Prostate gland (tissue), 2 donors: ENCODE measurements at regions not wholly inside any gene's neighbourhood (a gene's known extent, or its start where the extent isn't known, plus 50 kb on each side); places are given as distances from the start of the nearest gene placed in this dataset.

Experiments
- DNase-seq: peaks from one replicate; pipeline ENCODE4 v3.0.0-alpha.2; 2019; ENCODE audit warnings: low spot score
- H3K27ac ChIP-seq, 2 donors: fragments of 200-600 bp; sonication (generic); 2 replicates each; pipeline ENCODE4 v1.5.1; 2017 to 2019
- H3K27me3 ChIP-seq: fragments of 200-600 bp; sonication (generic); replicated peaks from 2 replicates; pipeline ENCODE4 v1.5.1; 2019; ENCODE audit not compliant: insufficient read depth
- H3K36me3 ChIP-seq, 2 donors: fragments of 200-600 bp; sonication (generic); 1 replicate in 1 of 2; 2 replicates in 1 of 2; pipeline versions ENCODE4 v1.5.1 to v1.8.1; 2017 to 2019
- H3K4me1 ChIP-seq: fragments of 200-600 bp; sonication (generic); replicated peaks from 2 replicates; pipeline ENCODE4 v1.5.1; 2019
- H3K4me3 ChIP-seq, 2 donors: fragments of 200-600 bp; sonication (generic); 2 replicates each; pipeline ENCODE4 v1.5.1; 2017 to 2019
- H3K9me3 ChIP-seq: fragments of 200-600 bp; sonication (generic); 2 replicates; pipeline ENCODE4 v1.5.1; 2017
- POLR2A ChIP-seq: fragments of 450-650 bp; IDR thresholded peaks from one replicate; pipeline ENCODE4 v1.6.1; 2016; ENCODE audit warnings: antibody characterized with exemption, mild to moderate bottlenecking
- POLR2AphosphoS5 ChIP-seq: sonication (generic); formaldehyde crosslinking; IDR thresholded peaks from one replicate; pipeline ENCODE4 v1.6.1; 2017; ENCODE audit warnings: antibody characterized with exemption
- WGBS: methylation state at CpG from one replicate; pipeline ENCODE4 v1.1.5; 2018; 5-methylcytosine and 5-hydroxymethylcytosine counted together
- intact Hi-C: fragments of 100-400 bp; cut with DNase I; formaldehyde crosslinking; loops from one replicate; pipeline ENCODE4 v1.14.2; 2022
- TF ChIP-seq, protein P1 (sequence below), 4 experiments: fragments of 200-600 bp in 2 of 4; fragments of 450-650 bp in 2 of 4; sonication (generic) in 2 of 4; IDR thresholded peaks; 1 replicate in 3 of 4; 2 replicates in 1 of 4; pipeline ENCODE4 v1.5.1; 2016 to 2019; ENCODE audit warnings: antibody characterized with exemption in 4 of 4, mild to moderate bottlenecking in 2 of 4, moderate library complexity in 2 of 4

- no peaks in the 10 kb centered on the region for H3K9me3 ChIP-seq
- H3K27me3 ChIP-seq, result no peaks in the 10 kb centered on the region
- no peak overlapping the region for H3K27ac ChIP-seq
- no peaks in the 10 kb centered on the region for H3K4me1 ChIP-seq
- intact Hi-C loops, result no loop called here
- WGBS, result 87% methylated on average over 6 of the region's 6 CpGs
- TF ChIP-seq, protein P1, sequence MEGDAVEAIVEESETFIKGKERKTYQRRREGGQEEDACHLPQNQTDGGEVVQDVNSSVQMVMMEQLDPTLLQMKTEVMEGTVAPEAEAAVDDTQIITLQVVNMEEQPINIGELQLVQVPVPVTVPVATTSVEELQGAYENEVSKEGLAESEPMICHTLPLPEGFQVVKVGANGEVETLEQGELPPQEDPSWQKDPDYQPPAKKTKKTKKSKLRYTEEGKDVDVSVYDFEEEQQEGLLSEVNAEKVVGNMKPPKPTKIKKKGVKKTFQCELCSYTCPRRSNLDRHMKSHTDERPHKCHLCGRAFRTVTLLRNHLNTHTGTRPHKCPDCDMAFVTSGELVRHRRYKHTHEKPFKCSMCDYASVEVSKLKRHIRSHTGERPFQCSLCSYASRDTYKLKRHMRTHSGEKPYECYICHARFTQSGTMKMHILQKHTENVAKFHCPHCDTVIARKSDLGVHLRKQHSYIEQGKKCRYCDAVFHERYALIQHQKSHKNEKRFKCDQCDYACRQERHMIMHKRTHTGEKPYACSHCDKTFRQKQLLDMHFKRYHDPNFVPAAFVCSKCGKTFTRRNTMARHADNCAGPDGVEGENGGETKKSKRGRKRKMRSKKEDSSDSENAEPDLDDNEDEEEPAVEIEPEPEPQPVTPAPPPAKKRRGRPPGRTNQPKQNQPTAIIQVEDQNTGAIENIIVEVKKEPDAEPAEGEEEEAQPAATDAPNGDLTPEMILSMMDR (IDR thresholded peaks at IDR 0.05), result no peak
- no peak for TF ChIP-seq POLR2A
- TF ChIP-seq POLR2AphosphoS5, result no peak
- no peaks in the 10 kb centered on the region for H3K36me3 ChIP-seq
- no peak overlapping the region for H3K4me3 ChIP-seq
- no peak for DNase-seq
Observed at GRCh38 chr2:5959836-5960820, 267.9 kb downstream of the SOX11 start.

DNA sequence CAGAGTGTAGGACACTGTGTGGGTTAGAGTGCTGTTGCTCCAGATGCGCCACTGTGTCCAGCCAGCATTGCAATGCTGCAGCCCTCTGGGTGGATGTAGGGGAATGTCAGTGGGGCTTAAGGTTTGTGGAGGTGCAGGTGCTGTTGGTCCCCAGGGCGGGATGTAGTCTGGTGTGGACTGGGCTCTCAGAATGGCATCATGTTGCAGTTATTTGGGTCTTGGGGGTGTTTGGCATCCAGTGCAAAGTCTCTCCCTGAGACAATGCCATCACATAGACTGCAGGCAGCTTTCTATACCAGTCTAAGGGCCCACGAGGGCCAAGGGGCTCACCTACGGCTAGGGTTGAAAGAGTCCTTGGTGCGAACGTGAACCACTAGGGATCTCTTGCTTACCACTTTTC, 275.3 kb downstream of the SOX11 start:
- DNase-seq, result no peak
- TF ChIP-seq POLR2AphosphoS5, result no peak
- intact Hi-C loops, result no loop called here

GRCh38 chr2:5969303-5969702, 277.1 kb downstream of the SOX11 start:
- DNase-seq, result no peak
- Histone ChIP-seq H3K36me3 (no peaks in the 10 kb centered on the region), H3K4me3 (no peak overlapping the region), H3K27me3 (no peaks in the 10 kb centered on the region), H3K4me1 (no peaks in the 10 kb centered on the region), H3K9me3 (no peaks in the 10 kb centered on the region), H3K27ac (no peak overlapping the region)
- TF ChIP-seq POLR2A, result no peak
- TF ChIP-seq, protein P1 (IDR thresholded peaks at IDR 0.05), result no peak
- no peak for TF ChIP-seq POLR2AphosphoS5
- WGBS, result 72% methylated on average over 6 of the region's 6 CpGs
- intact Hi-C loops, result no loop called here

More for the DNA sequence above, 275.3 kb downstream of the SOX11 start:
- H3K36me3 ChIP-seq, result no peaks in the 10 kb centered on the region
- 96% methylated on average over 6 of the region's 6 CpGs for WGBS
- H3K9me3 ChIP-seq, result no peaks in the 10 kb centered on the region
- H3K27me3 ChIP-seq, result no peaks in the 10 kb centered on the region
- no peak overlapping the region for H3K27ac ChIP-seq
- no peak overlapping the region for H3K4me3 ChIP-seq
- H3K4me1 ChIP-seq, result no peaks in the 10 kb centered on the region

GRCh38 chr2:5970347-5970746, 278.2 kb downstream of the SOX11 start:
- Histone ChIP-seq H3K27me3 (no peaks in the 10 kb centered on the region), H3K36me3 (no peaks in the 10 kb centered on the region), H3K4me1 (no peaks in the 10 kb centered on the region), H3K27ac (no peak overlapping the region), H3K9me3 (no peaks in the 10 kb centered on the region), H3K4me3 (no peak overlapping the region)
- intact Hi-C loops, result no loop called here
- DNase-seq, result no peak
- WGBS, result 82% methylated on average over 4 of the region's 4 CpGs
- TF ChIP-seq POLR2A (no peak), POLR2AphosphoS5 (no peak)
- TF ChIP-seq, protein P1 (IDR thresholded peaks at IDR 0.05), result no peak

DNA sequence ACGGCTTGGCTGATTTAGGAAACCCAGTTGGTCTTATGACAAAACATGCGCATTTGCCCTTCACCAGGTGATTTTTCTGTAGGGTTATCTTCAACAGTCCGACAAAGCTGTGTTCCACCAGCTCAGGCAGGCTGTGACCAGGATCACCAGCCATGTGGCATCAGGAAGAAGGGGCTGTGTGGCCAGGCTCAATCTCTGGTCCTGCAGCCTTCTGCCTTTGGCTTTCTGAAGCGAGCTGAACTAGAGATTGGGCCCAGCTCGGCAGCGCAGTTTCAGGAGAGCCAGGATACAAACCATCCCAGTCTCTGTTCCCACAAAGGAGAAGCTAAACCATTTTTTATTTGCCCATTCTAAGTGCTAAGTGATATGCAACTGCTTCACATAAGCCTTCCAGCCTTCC, 282.3 kb downstream of the SOX11 start:
- Histone ChIP-seq H3K36me3 (no peaks in the 10 kb centered on the region), H3K9me3 (no peaks in the 10 kb centered on the region), H3K4me1 (no peaks in the 10 kb centered on the region), H3K4me3 (no peak overlapping the region), H3K27ac (no peak overlapping the region), H3K27me3 (no peaks in the 10 kb centered on the region)
- 88% methylated on average over 6 of the region's 6 CpGs for WGBS
- DNase-seq, result no peak
- intact Hi-C loops, result no loop called here
- TF ChIP-seq POLR2AphosphoS5 (no peak), POLR2A (no peak)
- TF ChIP-seq, protein P1 (IDR thresholded peaks at IDR 0.05), result no peak
